Activated naive CD4-positive, alpha-beta T cell treated with anti-CD3 and anti-CD28 coated beads, Interleukin-2, amount 50 U/mL, for 16 hours (primary cell): ENCODE measurements at regions not wholly inside any gene's neighbourhood (a gene's known extent, or its start where the extent isn't known, plus 50 kb on each side); places are given as distances from the start of the nearest gene placed in this dataset.
A peak's percentile ranks its signal among the peaks of the same experiment; 100 is the strongest.
"Not testable (repeated sequence)": the region's sequence is repeated elsewhere in the genome, so short reads cannot be mapped to it uniquely, and the experiment has no call there.

Experiments used
- DNase-seq: peaks from one replicate; pipeline ENCODE4 v3.0.0-alpha.2; 2020

- no peak for DNase-seq
Measured at GRCh38 chr2:238704471-238705225, 143.2 kb upstream of the TWIST2 start.

- DNase-seq, result no peak
Measured at GRCh38 chr2:238706163-238706562, 141.7 kb upstream of the TWIST2 start.

- no peak for DNase-seq
Measured at GRCh38 chr2:238706673-238707072, 141.2 kb upstream of the TWIST2 start.

GRCh38 chr2:238709325-238710025, 138.4 kb upstream of the TWIST2 start:
- no peak for DNase-seq

GRCh38 chr2:238710032-238710735, 137.7 kb upstream of the TWIST2 start:
- DNase-seq, result no peak

- DNase-seq, result no peak
Measured at GRCh38 chr2:238710787-238711186, 137.1 kb upstream of the TWIST2 start.

- no peak for DNase-seq
Measured at GRCh38 chr2:238711346-238711745, 136.5 kb upstream of the TWIST2 start.

GRCh38 chr2:238712011-238712410, 135.9 kb upstream of the TWIST2 start:
- no peak for DNase-seq

- no peak for DNase-seq
Measured at GRCh38 chr2:238713198-238713826, 134.6 kb upstream of the TWIST2 start.

- DNase-seq, result no peak
Measured at GRCh38 chr2:238714038-238714528, 133.8 kb upstream of the TWIST2 start.

GRCh38 chr2:238716171-238716570, 131.7 kb upstream of the TWIST2 start:
- DNase-seq, result no peak

GRCh38 chr2:238716585-238716984, 131.3 kb upstream of the TWIST2 start:
- DNase-seq, result no peak

- no peak for DNase-seq
Measured at GRCh38 chr2:238717084-238717483, 130.8 kb upstream of the TWIST2 start.

- no peak for DNase-seq
Measured at GRCh38 chr2:238719641-238720040, 128.2 kb upstream of the TWIST2 start.

- peak; percentile 44 for DNase-seq
Measured at GRCh38 chr2:238720232-238720672, 127.6 kb upstream of the TWIST2 start.

GRCh38 chr2:238722181-238722580, 125.7 kb upstream of the TWIST2 start:
- no peak for DNase-seq

GRCh38 chr2:238722883-238723282, 125.0 kb upstream of the TWIST2 start:
- no peak for DNase-seq

- DNase-seq, result not testable (repeated sequence)
Measured at GRCh38 chr2:238723740-238724320, 124.1 kb upstream of the TWIST2 start.

- DNase-seq, result no peak
Measured at GRCh38 chr2:238724728-238725127, 123.2 kb upstream of the TWIST2 start.

GRCh38 chr2:238725298-238725697, 122.6 kb upstream of the TWIST2 start:
- DNase-seq, result no peak

- DNase-seq, result no peak
Measured at GRCh38 chr2:238726670-238727584, 121.0 kb upstream of the TWIST2 start.
